RWPE2 (cell line): ENCODE measurements at regions not wholly inside any gene's neighbourhood (a gene's known extent, or its start where the extent isn't known, plus 50 kb on each side); places are given as distances from the start of the nearest gene placed in this dataset.

ENCODE experiments used
- ATAC-seq: fragments of 200-7000 bp; cut with Tn5 transposase; 3 replicates; pipeline ENCODE4 v1.9.1; 2021; ENCODE audit warnings: low read depth
- DNase-seq: peaks from one replicate; pipeline ENCODE4 v3.0.0-alpha.2; 2020; ENCODE audit warnings: low spot score
- H3K27ac ChIP-seq: fragments of 450-650 bp; 2 replicates; pipeline ENCODE4 v1.5.1; 2017; ENCODE audit warnings: mild to moderate bottlenecking; ENCODE audit not compliant: poor library complexity, severe bottlenecking
- H3K27me3 ChIP-seq: fragments of 250-450 bp; sonication (Bioruptor Pico); 2 replicates; pipeline ENCODE4 v1.5.1; 2021; ENCODE audit warnings: mild to moderate bottlenecking, moderate library complexity; ENCODE audit not compliant: insufficient read depth, poor library complexity, severe bottlenecking
- H3K36me3 ChIP-seq: fragments of 250-450 bp; sonication (Bioruptor Pico); 2 replicates; pipeline ENCODE4 v1.5.1; 2020; ENCODE audit warnings: low read depth, mild to moderate bottlenecking, moderate library complexity
- H3K4me1 ChIP-seq: fragments of 250-450 bp; sonication (Bioruptor Pico); 2 replicates; pipeline ENCODE4 v1.5.1; 2021; ENCODE audit warnings: mild to moderate bottlenecking, moderate library complexity; ENCODE audit not compliant: insufficient read depth, poor library complexity, severe bottlenecking
- H3K4me3 ChIP-seq: fragments of 250-450 bp; sonication (Bioruptor Pico); 2 replicates; pipeline ENCODE4 v1.5.1; 2021; ENCODE audit warnings: mild to moderate bottlenecking, moderate library complexity; ENCODE audit not compliant: severe bottlenecking
- H3K9me3 ChIP-seq: fragments of 250-450 bp; sonication (Bioruptor Pico); 2 replicates; pipeline ENCODE4 v1.5.1; 2021; ENCODE audit warnings: mild to moderate bottlenecking, moderate library complexity; ENCODE audit not compliant: severe bottlenecking
- TF ChIP-seq, protein P1 (sequence below): fragments of 450-650 bp; IDR thresholded peaks from one replicate; pipeline ENCODE4 v1.5.1; 2017; ENCODE audit warnings: mild to moderate bottlenecking, moderate library complexity; ENCODE audit not compliant: poor library complexity, severe bottlenecking

DNA sequence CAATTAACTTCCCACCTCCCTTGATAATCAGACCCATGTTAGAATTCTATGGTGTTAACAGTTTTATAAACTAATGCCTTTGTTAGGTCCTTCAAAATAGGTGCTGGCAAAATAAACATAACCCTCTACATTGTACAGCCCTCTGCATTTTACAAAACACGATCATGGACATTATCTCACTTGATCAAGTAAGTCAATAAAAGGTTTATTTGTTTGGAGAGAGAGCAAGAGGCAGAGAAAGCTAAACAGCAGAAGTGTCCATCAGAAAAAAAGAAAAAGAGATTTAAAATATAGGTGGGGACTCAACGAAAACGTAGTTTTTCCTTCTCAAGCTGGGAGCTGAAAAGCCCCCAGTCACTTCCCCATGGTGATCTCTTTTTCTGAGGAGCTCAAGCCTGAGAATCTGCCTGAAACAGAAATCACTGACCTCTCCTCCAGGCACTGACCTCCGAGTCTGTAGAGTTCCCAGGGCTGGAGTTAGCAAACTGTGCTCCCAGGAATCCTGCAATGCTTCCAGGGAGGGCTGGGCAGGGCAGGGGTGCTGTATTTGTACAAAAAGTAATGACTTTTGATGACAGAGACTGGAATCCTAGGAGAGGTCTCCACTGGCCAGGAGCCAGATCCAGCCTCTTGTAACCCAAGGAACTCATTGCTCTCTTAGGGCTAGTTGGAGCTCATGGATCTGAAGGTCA, 137.8 kb upstream of the KLHL29 start:
- no peak for DNase-seq
- TF ChIP-seq, protein P1, sequence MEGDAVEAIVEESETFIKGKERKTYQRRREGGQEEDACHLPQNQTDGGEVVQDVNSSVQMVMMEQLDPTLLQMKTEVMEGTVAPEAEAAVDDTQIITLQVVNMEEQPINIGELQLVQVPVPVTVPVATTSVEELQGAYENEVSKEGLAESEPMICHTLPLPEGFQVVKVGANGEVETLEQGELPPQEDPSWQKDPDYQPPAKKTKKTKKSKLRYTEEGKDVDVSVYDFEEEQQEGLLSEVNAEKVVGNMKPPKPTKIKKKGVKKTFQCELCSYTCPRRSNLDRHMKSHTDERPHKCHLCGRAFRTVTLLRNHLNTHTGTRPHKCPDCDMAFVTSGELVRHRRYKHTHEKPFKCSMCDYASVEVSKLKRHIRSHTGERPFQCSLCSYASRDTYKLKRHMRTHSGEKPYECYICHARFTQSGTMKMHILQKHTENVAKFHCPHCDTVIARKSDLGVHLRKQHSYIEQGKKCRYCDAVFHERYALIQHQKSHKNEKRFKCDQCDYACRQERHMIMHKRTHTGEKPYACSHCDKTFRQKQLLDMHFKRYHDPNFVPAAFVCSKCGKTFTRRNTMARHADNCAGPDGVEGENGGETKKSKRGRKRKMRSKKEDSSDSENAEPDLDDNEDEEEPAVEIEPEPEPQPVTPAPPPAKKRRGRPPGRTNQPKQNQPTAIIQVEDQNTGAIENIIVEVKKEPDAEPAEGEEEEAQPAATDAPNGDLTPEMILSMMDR: no peak
- no peak for ATAC-seq
- no peak overlapping the region for H3K4me3 ChIP-seq
- H3K27ac ChIP-seq: no peak overlapping the region
- no peaks in the 10 kb centered on the region for H3K36me3 ChIP-seq
- H3K9me3 ChIP-seq: no peaks in the 10 kb centered on the region
- no peaks in the 10 kb centered on the region for H3K4me1 ChIP-seq
- no peaks in the 10 kb centered on the region for H3K27me3 ChIP-seq

DNA sequence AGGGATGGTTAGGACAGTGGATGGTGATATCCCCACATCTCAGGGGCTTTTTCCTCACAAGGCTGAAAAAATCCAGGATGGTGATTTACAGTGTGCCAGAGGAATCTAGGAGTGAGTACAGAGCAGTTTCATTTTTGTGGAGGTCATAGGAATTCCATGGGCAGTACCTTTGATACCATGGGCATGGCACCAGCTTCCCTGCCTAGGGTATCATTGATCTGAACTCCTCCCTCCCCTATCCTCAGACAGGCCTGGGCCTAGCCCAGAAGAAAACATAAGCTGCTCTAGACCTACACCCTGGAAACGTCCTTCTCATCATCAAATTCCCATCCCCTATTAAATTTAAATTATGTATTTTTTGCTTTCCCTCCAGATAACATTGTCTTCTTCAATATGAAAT, 136.3 kb upstream of the KLHL29 start:
- Histone ChIP-seq H3K4me1 (no peaks in the 10 kb centered on the region), H3K27ac (no peak overlapping the region), H3K36me3 (no peaks in the 10 kb centered on the region), H3K9me3 (no peaks in the 10 kb centered on the region), H3K27me3 (no peaks in the 10 kb centered on the region), H3K4me3 (no peak overlapping the region)
- TF ChIP-seq, protein P1: no peak
- no peak for DNase-seq
- ATAC-seq: no peak

DNA sequence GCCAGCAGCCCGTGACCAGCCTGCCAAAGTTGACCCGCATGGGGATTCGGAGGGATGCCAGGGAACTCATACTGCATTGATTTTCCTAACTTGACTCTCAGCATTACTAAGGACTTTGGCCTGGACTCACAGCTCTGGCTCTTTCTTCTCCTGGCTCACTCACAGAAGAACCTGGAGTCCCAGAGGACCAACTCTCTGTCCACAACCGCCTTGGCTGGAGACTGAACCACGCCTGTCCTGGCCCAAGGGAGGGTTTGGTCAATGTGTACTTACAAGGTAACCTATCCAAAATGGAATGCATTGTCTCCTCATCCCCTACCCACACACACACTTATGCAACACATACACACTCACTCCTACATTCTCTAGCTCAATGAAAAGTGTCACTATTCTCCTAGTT, 135.6 kb upstream of the KLHL29 start:
- Histone ChIP-seq H3K9me3 (no peaks in the 10 kb centered on the region), H3K27me3 (no peaks in the 10 kb centered on the region), H3K4me3 (no peak overlapping the region), H3K36me3 (no peaks in the 10 kb centered on the region), H3K4me1 (no peaks in the 10 kb centered on the region), H3K27ac (no peak overlapping the region)
- TF ChIP-seq, protein P1: no peak
- ATAC-seq (no peak), DNase-seq (no peak)

DNA sequence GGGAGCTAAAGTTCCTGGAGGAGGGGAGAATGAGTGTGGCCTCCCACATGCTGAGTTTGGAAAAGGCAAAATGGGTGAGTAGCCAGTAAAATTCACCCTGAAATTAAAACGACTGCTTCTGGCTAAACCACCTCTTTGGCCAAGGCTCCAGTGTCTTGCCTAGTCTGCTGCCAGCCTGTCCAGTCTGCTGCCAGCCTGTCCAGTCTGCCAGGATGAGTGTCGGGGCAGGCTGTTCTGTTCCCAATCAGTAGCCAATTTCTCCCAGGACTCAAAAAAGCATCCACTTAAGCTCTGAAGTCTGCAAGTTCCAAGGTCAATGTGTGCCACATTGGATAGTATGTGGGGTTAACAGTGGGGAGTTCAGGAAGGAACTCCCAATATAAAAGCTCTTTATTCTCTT, 134.6 kb upstream of the KLHL29 start:
- TF ChIP-seq, protein P1: no peak
- DNase-seq (no peak), ATAC-seq (no peak)
- Histone ChIP-seq H3K36me3 (no peaks in the 10 kb centered on the region), H3K27ac (no peak overlapping the region), H3K9me3 (no peaks in the 10 kb centered on the region), H3K27me3 (no peaks in the 10 kb centered on the region), H3K4me1 (no peaks in the 10 kb centered on the region), H3K4me3 (no peak overlapping the region)

DNA sequence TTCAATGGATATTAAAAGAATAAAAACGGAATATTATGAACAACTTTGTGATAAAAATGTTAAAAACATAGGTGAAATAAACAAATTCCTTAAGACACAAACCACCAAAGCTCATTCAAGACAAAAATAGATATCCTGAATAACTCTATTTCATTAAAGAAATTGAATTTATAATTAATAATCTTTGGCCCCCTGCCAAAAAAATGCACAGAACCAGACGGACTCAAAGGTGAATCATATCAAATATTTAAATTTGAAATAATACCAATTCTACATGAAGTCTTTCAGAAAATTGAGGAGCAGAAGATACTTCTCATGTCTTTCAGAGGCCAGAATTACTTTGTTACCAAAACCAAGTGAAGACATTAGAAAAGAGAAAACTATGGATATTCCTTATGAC, 128.3 kb upstream of the KLHL29 start:
- TF ChIP-seq, protein P1: no peak
- H3K27ac ChIP-seq: no peak overlapping the region
- no peaks in the 10 kb centered on the region for H3K36me3 ChIP-seq
- no peaks in the 10 kb centered on the region for H3K27me3 ChIP-seq
- no peaks in the 10 kb centered on the region for H3K4me1 ChIP-seq
- no peak for ATAC-seq
- peaks cover 1% of the 10 kb centered on the region for H3K9me3 ChIP-seq
- H3K4me3 ChIP-seq: no peak overlapping the region
- no peak for DNase-seq
